ENCODE measurements at regions not wholly inside any gene's neighbourhood (a gene's known extent, or its start where the extent isn't known, plus 50 kb on each side); places are given as distances from the start of the nearest gene placed in this dataset.

DNA sequence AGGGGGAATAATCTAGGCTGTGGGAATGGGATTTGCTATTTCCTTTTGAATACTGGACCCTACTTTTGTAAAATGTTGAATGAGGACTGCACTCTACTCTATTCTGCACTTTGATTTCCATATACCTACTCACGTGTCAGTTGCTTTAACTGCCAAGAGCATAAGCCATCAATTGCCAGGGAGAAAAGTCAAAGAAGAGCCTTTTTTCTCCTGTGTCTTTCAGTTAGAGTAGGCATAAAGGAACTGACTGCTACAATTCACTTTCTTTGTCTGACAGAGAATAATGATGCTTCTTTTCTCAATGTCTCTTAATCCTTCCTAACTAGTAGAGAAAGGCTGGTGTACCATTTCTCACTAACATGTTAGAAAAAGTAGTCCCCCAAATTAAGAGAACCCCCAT, 231.6 kb downstream of the ELAVL2 start:
- TF ChIP-seq, protein P1, sequence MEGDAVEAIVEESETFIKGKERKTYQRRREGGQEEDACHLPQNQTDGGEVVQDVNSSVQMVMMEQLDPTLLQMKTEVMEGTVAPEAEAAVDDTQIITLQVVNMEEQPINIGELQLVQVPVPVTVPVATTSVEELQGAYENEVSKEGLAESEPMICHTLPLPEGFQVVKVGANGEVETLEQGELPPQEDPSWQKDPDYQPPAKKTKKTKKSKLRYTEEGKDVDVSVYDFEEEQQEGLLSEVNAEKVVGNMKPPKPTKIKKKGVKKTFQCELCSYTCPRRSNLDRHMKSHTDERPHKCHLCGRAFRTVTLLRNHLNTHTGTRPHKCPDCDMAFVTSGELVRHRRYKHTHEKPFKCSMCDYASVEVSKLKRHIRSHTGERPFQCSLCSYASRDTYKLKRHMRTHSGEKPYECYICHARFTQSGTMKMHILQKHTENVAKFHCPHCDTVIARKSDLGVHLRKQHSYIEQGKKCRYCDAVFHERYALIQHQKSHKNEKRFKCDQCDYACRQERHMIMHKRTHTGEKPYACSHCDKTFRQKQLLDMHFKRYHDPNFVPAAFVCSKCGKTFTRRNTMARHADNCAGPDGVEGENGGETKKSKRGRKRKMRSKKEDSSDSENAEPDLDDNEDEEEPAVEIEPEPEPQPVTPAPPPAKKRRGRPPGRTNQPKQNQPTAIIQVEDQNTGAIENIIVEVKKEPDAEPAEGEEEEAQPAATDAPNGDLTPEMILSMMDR (IDR thresholded peaks at IDR 0.05): no peak
- TF ChIP-seq EZH2 (IDR thresholded peaks at IDR 0.05): no peak

Data from neural progenitor cell (in vitro differentiated cells).